Inflammatory macrophage treated with lipopolysaccharide for 4 hours (primary cell): ENCODE measurements at regions not wholly inside any gene's neighbourhood (a gene's known extent, or its start where the extent isn't known, plus 50 kb on each side); places are given as distances from the start of the nearest gene placed in this dataset.

Source experiments
- DNase-seq: peaks from one replicate; pipeline ENCODE4 v3.0.0-alpha.2; 2020

- no peak for DNase-seq
Measured at GRCh38 chr10:6756716-6757115, 176.6 kb upstream of the PRKCQ start.

GRCh38 chr10:6755781-6756460 is 175.8 kb upstream of the PRKCQ start:
- no peak for DNase-seq

- DNase-seq = no peak
Measured at GRCh38 chr10:6753644-6754043, 173.6 kb upstream of the PRKCQ start.

GRCh38 chr10:6751363-6751762 is 171.3 kb upstream of the PRKCQ start:
- DNase-seq = no peak

- DNase-seq = no peak
Measured at GRCh38 chr10:6748981-6749635, 169.0 kb upstream of the PRKCQ start.

- DNase-seq = no peak
Measured at GRCh38 chr10:6748029-6748428, 168.0 kb upstream of the PRKCQ start.

- no peak for DNase-seq
Measured at GRCh38 chr10:6746782-6747181, 166.7 kb upstream of the PRKCQ start.

GRCh38 chr10:6743291-6743849 is 163.3 kb upstream of the PRKCQ start:
- DNase-seq = no peak

GRCh38 chr10:6741541-6741941 is 161.5 kb upstream of the PRKCQ start:
- DNase-seq = no peak

GRCh38 chr10:6739530-6740174 is 159.6 kb upstream of the PRKCQ start:
- no peak for DNase-seq

- no peak for DNase-seq
Measured at GRCh38 chr10:6738112-6738768, 158.2 kb upstream of the PRKCQ start.

GRCh38 chr10:6737758-6738111 is 157.7 kb upstream of the PRKCQ start:
- DNase-seq = no peak

- DNase-seq = no peak
Measured at GRCh38 chr10:6737080-6737641, 157.1 kb upstream of the PRKCQ start.

GRCh38 chr10:6734286-6734685 is 154.2 kb upstream of the PRKCQ start:
- no peak for DNase-seq

GRCh38 chr10:6729861-6730344 is 149.8 kb upstream of the PRKCQ start:
- DNase-seq = no peak

- DNase-seq = no peak
Measured at GRCh38 chr10:6729071-6729774, 149.1 kb upstream of the PRKCQ start.

- DNase-seq = no peak
Measured at GRCh38 chr10:6726924-6727323, 146.8 kb upstream of the PRKCQ start.

GRCh38 chr10:6722616-6723004 is 142.5 kb upstream of the PRKCQ start:
- DNase-seq = no peak

GRCh38 chr10:6721964-6722615 is 142.0 kb upstream of the PRKCQ start:
- DNase-seq = no peak

GRCh38 chr10:6721480-6721879 is 141.4 kb upstream of the PRKCQ start:
- no peak for DNase-seq

GRCh38 chr10:6719561-6719960 is 139.5 kb upstream of the PRKCQ start:
- no peak for DNase-seq

GRCh38 chr10:6718550-6718949 is 138.5 kb upstream of the PRKCQ start:
- DNase-seq = no peak
